Superior temporal gyrus (tissue), 1 donor: ENCODE measurements at regions not wholly inside any gene's neighbourhood (a gene's known extent, or its start where the extent isn't known, plus 50 kb on each side); places are given as distances from the start of the nearest gene placed in this dataset.
"Not testable (repeated sequence)": the region's sequence is repeated elsewhere in the genome, so short reads cannot be mapped to it uniquely, and the experiment has no call there.

Experiments used
- DNase-seq: peaks from one replicate; pipeline ENCODE4 v3.0.0-alpha.2; 2016; ENCODE audit errors: extremely low spot score

- DNase-seq = no peak
Observed at GRCh38 chr16:62805221-62805857, 769.1 kb upstream of the CDH8 start.

DNA sequence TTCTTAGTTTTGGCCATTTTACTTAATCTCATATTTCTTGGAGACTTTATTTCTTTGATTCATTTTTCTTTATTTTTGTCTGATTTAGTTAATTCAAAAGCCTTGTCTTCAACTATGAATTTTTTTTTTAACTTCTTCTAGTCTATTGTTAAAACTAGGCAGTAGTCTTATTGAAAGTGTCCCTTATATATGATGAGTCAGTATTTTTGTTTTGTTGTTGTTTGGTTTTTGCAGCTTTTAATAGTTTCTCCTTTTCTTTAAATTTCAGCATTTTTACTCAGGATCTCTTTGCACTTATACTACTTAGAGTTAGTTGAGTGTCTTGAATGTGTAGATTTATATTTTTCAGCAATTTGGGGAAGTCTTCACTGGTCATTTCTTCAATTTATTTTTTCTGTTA lies 758.5 kb upstream of the CDH8 start:
- no peak for DNase-seq

- DNase-seq = not testable (repeated sequence)
Observed at GRCh38 chr16:62780081-62780480, 743.8 kb upstream of the CDH8 start.

DNA sequence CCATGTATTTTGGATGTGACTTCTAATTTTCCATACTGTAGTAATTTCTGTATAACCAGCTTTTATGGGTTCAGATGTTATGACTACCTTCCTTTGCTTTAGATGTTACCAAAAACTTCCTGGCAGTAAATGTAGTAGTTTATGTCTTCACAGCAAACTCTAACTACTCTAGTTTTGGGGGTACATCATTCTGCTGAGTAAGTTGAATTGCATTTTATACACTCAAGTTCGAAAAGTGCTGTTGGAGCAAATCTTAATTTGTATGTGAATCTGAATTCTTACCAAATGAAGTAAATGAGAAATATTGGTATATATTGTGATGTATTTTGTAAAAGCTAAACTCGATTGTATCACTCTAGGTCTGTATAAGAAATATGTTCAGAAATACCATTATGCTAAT lies 728.3 kb upstream of the CDH8 start:
- DNase-seq = no peak

DNA sequence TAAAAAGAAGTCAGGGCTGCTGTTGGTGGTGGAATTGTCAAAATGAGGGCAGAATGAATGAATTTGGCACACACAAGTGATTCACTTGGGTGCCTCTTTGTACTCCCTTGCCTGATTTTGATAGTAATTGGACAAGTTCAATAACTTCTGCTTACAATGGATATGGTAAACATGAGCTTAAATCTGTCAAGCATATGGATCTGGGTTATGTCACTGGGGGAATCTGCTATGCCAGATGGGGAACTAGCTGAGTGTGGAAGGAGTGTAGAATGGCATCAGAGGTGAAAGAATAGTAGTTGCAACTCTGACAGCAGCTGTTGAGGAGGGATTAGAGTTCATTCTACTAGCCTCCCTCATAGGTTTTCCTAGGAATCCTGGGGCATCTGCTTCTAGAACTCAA lies 724.2 kb upstream of the CDH8 start:
- no peak for DNase-seq

DNA sequence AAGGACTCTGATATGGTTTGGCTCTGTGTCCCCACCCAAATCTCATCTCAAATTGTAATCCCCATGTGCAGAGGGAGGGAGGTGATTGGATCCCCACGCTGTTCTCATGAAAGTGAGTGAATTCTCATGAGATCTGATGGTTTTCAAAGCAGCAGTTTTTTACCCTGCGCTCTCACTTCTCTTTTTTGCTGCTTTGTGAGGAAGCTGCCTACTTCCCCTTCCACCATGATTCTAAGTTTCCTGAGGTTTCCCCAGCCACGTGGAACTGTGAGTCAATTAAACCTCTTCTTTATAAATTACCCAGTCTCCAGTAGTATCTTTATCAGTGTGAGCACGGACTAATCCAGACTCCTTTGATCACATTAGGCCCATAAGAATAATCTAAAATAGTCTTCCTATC lies 719.7 kb upstream of the CDH8 start:
- no peak for DNase-seq

DNA sequence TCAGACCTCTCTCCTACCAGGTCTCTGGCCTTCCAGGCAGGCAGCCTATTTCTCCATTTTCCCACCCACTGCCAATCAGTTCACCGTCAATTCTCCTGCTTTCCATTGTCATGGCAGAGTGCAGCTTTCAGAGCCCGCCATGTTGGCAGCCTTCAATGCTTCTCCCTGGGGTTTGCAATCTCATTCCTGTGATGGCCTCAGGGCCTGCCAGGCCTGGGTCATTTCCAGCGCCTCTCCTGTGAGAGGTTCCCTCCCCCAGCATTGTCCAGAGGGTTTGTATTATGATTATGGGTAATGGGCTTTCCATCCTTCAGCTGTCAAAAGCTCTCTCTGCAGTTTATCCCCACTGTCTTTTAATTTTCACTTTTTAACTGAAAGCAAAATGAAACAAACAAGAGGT lies 716.6 kb upstream of the CDH8 start:
- DNase-seq = no peak

DNA sequence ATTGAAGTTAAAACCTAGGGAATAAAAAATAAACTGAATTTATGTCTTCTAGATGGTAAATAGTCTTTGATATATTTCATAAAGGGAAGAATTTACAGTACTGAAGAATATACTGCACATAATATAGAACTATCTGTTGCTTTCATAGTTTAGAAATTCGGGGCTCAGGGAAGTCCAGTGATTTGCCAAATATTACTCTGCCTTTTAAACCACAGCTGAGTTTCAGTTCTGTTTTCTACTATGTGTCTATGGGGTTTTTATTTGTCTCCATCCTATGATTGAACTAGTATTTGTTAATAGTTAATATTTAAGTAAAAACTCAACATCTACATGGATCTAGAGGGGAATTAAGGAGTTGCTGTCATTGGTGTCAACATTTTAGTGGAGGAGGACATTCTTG lies 715.0 kb upstream of the CDH8 start:
- DNase-seq = no peak

DNA sequence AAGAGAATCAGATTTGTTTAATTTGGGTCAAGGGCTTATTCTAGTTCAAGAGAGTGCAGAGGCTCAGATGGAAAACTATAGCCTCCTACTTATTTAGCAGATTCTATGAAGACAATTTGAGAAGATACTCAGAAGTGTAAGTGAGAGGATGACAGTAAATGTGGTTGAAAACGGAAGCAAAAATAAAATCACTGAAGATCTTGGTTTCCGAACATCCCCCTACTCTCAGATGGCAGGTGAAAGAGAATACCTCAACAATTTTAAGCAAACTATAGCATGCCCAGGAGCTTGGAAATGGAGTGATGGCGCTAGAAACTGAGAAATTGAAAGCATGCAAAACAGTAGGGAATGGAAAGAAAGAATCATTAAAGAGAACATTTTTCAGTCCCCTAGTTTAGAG lies 705.5 kb upstream of the CDH8 start:
- no peak for DNase-seq

DNA sequence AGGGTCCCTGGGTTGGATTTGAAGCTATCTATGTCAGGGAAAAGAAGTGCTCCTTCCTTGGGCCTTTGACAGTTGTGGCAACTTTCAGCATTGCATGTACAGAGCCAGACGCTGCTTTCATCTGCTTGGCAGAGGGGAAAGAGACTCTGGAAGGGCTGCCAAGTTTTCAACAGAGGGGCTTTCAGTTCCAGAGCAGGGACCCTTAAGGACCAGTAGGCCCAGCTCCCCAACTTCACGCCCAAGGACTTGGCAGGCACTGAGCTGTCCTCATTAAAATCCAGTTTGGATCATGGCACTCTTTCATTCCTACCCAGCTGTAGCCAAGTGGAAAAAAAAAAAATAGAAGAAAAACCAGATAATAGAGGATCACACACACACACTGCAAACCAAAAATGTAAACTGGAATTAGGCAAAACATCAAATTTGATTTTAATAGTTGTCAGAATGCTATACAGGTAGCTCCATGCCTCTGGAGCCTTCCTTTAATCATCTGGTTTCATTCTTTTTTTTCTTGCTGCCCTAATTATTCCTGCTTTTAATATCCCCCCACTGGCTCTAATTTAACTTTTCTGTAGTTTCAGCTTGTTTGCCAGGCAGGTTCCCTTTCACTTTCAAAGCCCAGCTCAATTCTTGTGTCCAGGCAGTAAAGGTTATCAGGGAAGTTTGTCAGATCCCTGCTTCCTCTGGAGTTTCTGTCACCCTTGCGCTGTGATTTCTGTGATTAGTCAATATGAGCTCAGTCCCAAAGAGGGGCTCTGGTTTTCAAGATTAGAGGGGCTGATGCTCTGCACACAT lies 702.6 kb upstream of the CDH8 start:
- DNase-seq = peak; percentile 56

DNA sequence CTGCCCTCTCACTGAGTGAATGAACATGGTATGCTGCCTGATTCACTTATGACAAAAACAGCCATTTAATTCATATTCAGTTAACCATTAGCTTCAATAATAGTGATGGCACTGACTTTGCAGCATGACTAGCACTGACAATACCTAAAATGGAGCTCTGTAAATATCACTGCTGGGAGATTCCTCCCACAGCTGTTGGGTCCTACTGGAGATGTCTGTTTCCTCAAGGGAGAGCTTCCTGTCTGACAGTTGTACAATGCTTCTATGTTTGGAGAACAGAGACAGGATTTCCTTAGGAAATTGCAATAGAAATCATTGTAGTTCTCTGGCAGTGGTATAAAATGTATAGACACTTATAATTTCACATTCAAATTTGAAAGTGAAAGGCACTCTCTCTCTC lies 695.9 kb upstream of the CDH8 start:
- DNase-seq = no peak

GRCh38 chr16:62724670-62725269 lies 688.5 kb upstream of the CDH8 start:
- not testable (repeated sequence) for DNase-seq

DNA sequence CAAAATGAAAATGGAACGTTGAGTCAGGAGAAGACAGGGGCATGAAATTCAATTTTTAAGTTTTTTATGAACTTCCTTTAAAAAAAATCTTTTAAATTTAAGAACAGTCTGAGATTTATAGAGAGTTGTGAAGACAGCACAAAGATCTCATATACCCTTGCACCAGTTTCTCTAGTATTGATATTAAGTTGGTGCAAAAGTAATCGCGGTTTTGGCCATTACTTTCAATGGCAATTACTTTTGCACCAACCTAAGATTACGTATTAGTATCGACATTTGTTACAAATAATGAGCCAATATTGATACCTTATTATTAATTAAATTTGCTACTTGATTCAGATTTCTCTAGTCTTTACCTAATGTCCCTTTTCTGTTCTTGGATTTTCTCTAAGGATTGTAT lies 684.4 kb upstream of the CDH8 start:
- no peak for DNase-seq

DNA sequence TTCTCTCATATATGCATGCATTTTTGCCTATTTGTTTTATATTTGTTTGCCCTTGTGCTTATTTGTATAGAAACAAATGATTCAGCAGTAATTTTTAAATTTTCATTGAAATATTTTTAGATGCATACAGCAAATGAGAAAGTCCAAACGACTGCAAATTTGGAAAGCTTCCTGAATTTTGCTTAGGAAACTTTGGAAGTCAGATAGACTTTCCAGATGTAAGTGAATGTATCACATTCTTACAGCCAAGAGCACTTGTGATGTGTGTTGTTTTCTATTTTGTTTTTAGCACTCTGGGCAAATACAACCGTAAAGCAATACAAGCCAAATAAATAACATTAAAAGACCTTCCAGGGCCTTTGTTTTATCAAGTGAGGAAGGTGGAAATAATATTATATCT lies 680.8 kb upstream of the CDH8 start:
- DNase-seq = no peak

DNA sequence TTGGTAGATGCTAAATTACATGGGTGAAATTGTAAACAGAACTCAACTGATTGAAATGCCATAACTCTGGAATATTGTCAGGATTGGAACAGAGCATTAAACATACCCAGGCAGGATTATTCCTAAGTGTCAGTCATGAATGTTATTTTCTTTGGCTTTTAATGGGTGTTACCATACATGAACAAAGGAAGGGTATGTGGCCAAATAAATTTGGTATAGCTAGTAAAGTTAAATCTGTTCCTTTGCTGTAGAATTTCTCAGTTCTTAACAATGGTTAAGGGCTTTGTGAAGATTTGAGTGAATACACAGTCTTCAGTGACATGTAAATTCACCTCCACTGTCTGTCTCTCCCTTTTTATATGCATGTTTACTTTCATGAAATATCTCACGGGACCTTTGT lies 679.5 kb upstream of the CDH8 start:
- DNase-seq = no peak

DNA sequence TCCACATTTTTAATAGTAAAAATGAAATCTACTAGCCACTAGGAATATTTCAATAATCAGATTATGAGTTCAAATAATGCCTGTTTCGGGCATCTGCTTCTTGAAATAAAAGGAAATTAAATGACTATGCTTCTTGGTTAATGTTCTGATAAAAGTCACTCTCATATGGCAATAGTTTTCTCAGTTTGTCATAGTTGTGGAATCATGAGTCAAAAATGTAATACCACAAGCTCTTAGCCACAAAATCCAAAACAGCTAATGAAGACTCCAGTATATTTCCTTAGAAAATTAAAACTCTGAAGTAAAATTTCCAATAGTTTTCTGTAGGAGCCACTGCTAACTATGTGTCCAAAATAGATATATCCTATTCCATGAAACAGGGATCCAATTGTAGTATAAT lies 676.3 kb upstream of the CDH8 start:
- DNase-seq = no peak

DNA sequence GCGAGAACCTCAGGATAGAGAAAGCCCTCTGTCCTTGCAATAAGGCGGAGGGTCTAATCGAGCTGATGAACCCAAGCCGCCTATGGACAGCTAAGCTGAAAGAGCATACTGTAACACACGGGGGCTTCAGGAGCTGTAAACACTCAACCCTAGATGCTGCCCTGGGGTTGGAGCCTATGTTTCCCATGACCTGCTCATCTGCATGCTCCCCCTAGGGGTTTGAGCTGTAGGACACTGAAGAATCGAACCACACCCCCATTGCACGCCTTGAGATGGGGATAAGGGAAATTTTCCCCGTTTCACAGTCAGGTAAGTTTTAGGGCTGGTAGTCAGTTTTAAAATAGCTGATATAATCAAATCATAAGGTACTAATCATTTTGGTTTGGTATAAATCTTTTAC lies 675.6 kb upstream of the CDH8 start:
- no peak for DNase-seq

DNA sequence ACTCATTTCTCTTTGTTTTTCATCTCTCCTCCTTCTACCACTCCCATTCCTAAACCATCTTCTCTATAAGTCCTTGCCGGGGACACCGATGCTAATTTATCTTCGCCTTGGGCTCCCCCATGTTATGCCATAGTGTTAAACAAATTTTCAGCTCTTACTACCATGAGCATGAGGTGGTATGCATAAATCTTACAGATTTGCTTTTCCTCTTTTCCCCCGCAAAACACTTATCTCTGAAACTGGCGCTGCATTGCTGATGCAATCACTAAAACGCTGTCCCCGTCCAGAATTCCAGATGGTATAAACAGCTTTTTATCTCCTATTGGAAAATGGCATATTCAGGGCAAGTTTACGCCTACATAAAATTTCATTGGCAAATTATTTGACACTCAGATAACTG lies 673.6 kb upstream of the CDH8 start:
- DNase-seq = no peak

DNA sequence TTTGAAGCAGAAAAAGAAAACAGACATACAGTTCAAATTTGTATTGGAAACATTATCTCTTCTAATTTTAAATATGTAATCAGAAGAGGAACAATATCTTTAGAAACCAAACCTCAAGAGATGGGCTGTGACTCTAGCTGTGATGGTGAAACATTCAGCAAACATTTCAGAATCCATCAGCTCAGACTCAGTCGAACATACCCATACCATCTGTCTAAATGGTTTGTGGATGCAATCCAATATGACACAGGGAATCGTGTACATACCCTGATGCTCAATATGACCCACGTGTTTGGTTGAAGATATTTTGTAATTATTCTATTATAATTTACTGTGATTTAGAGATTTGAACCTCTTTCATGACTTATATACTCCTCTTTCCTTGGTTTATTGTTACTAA lies 665.2 kb upstream of the CDH8 start:
- no peak for DNase-seq

- no peak for DNase-seq
Observed at GRCh38 chr16:62700426-62701294, 664.4 kb upstream of the CDH8 start.

DNA sequence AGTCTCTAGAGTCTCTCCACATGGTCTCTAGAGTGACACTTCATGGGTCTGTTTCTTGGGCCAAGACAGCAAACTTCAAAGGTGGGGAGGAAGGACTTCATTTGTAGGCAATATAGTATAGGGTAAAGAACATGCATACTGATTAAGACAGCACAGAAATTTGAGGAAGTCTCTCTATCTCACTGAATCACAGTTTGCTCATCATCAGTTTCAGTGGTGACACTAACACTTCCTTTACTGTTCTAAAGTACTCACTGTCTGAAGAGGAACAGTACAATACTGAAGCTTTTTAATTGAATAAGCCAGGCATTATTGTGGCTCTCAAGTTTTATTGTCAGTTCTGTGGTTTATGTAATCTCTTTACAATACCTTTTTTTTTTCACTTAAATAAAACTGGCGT lies 656.4 kb upstream of the CDH8 start:
- DNase-seq = no peak

DNA sequence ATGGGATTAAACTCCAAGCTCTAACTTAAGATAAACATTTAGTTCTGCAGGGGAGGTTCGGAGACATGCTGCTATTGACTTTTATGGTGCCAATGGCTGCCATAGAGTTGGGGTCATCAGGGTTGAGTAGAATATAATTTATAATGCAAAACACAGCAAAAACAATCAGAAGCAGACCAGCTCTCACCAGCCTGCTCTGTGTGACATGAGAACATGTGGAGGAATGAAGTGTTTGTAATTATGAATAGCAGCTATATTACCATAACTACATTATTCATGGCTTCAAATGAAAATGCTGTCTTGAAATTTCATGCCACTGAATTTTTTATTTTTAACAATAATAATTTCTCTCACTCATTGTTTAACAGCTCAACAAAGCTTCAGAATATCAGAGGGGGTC lies 645.6 kb upstream of the CDH8 start:
- DNase-seq = no peak
